Keratinocyte (primary cell): ENCODE measurements at regions not wholly inside any gene's neighbourhood (a gene's known extent, or its start where the extent isn't known, plus 50 kb on each side); places are given as distances from the start of the nearest gene placed in this dataset.

Source experiments
- DNase-seq: peaks from one replicate; pipeline ENCODE4 v3.0.0-alpha.2; 2011; ENCODE audit warnings: low read depth, missing footprints, low spot score
- FAIRE-seq: peaks from 2 replicates; lab custom pipeline; 2011; peaks lifted over from hg19 to GRCh38; lab: Jason Lieb, UNC
- H2AFZ ChIP-seq: 2 replicates; pipeline ENCODE4 v1.6.0; 2012; ENCODE audit warnings: low read length, control low read depth, inconsistent platforms; ENCODE audit not compliant: control insufficient read depth
- H3K27ac ChIP-seq: 2 replicates; pipeline ENCODE4 v1.5.1; 2011; ENCODE audit warnings: low read length; ENCODE audit not compliant: control insufficient read depth, insufficient read depth
- H3K27me3 ChIP-seq: 3 replicates; pipeline ENCODE4 v1.6.0; 2011; ENCODE audit warnings: low read length; ENCODE audit not compliant: control insufficient read depth, insufficient read depth; ENCODE audit errors: extremely low read depth
- H3K36me3 ChIP-seq, 2 experiments: 2 replicates in 1 of 2; 3 replicates in 1 of 2; pipeline ENCODE4 v1.5.1; 2011; ENCODE audit warnings: low read length in 2 of 2, mild to moderate bottlenecking in 1 of 2; ENCODE audit not compliant: control insufficient read depth in 2 of 2, insufficient read depth in 2 of 2; ENCODE audit errors: extremely low read depth in 1 of 2
- H3K4me1 ChIP-seq: 3 replicates; pipeline ENCODE4 v1.5.1; 2011; ENCODE audit warnings: low read length; ENCODE audit not compliant: control insufficient read depth, insufficient read depth; ENCODE audit errors: extremely low read depth
- H3K4me2 ChIP-seq: 3 replicates; pipeline ENCODE4 v1.6.0; 2011; ENCODE audit warnings: low read depth, low read length; ENCODE audit not compliant: control insufficient read depth, insufficient read depth; ENCODE audit errors: extremely low read depth
- H3K4me3 ChIP-seq, 3 experiments: fragments of 200-600 bp in 1 of 3; sonication (generic) in 1 of 3; 2 replicates in 2 of 3; 3 replicates in 1 of 3; pipeline ENCODE4 v1.5.1; 2011 to 2016; ENCODE audit warnings: low read length in 3 of 3, mild to moderate bottlenecking in 3 of 3, control low read depth in 2 of 3, inconsistent platforms in 1 of 3, low read depth in 1 of 3, mixed read lengths in 1 of 3, mixed run types in 1 of 3, moderate library complexity in 1 of 3; ENCODE audit not compliant: control insufficient read depth in 2 of 3, insufficient read depth in 2 of 3; ENCODE audit errors: extremely low read depth in 1 of 3
- H3K79me2 ChIP-seq: 2 replicates; pipeline ENCODE4 v1.6.0; 2012; ENCODE audit warnings: low read length; ENCODE audit not compliant: control insufficient read depth, insufficient read depth
- H3K9ac ChIP-seq: 3 replicates; pipeline ENCODE4 v1.6.0; 2011; ENCODE audit warnings: low read length; ENCODE audit not compliant: control insufficient read depth, insufficient read depth; ENCODE audit errors: extremely low read depth
- H3K9me1 ChIP-seq: 3 replicates; pipeline ENCODE4 v1.6.0; 2011; ENCODE audit warnings: low read length; ENCODE audit not compliant: control insufficient read depth, insufficient read depth; ENCODE audit errors: extremely low read depth
- H3K9me3 ChIP-seq: 2 replicates; pipeline ENCODE4 v1.5.1; 2012; ENCODE audit warnings: low read depth, low read length; ENCODE audit not compliant: control insufficient read depth
- H4K20me1 ChIP-seq: 3 replicates; pipeline ENCODE4 v1.6.0; 2011; ENCODE audit warnings: low read length; ENCODE audit not compliant: control insufficient read depth, insufficient read depth; ENCODE audit errors: extremely low read depth
- EZH2 ChIP-seq: IDR thresholded peaks from one replicate; pipeline ENCODE4 v1.6.1; 2012; ENCODE audit warnings: inconsistent platforms, mild to moderate bottlenecking, low read length, moderate library complexity
- dilution Hi-C: fragments of 300-500 bp; cut with MboI; formaldehyde crosslinking; loops from one replicate; pipeline ENCODE4 v1.7.0; 2020; ENCODE audit warnings: low sequenced_read_pairs; ENCODE audit not compliant: extremely low pct_ligation_motif_present
- TF ChIP-seq, protein P1 (sequence below), 3 experiments: IDR thresholded peaks in 1 of 3; conservative IDR thresholded peaks in 1 of 3; optimal IDR thresholded peaks in 1 of 3; 2 replicates in 2 of 3; 3 replicates in 1 of 3; pipeline versions ENCODE3 to v1.5.1; 2011; ENCODE audit warnings: low read length in 3 of 3, mild to moderate bottlenecking in 3 of 3, moderate library complexity in 2 of 3, control low read depth in 1 of 3, inconsistent platforms in 1 of 3; ENCODE audit not compliant: insufficient read depth in 2 of 3; ENCODE audit errors: extremely low read depth in 1 of 3

GRCh38 chr10:27451054-27451453, 53.0 kb upstream of the RAB18 start:
- dilution Hi-C loops, result no loop called here
- Histone ChIP-seq H3K4me2 (no peak overlapping the region), H3K79me2 (no peaks in the 10 kb centered on the region), H3K9me1 (no peaks in the 10 kb centered on the region), H3K4me1 (peaks cover 11% of the 10 kb centered on the region), H4K20me1 (no peaks in the 10 kb centered on the region), H3K27ac (no peak overlapping the region), H3K27me3 (no peaks in the 10 kb centered on the region), H2AFZ (no peak overlapping the region), H3K36me3 (no peaks in the 10 kb centered on the region), H3K4me3 (no peak overlapping the region), H3K9me3 (no peaks in the 10 kb centered on the region), H3K9ac (no peak overlapping the region)
- DNase-seq (no peak), FAIRE-seq (no peak)
- TF ChIP-seq, protein P1, sequence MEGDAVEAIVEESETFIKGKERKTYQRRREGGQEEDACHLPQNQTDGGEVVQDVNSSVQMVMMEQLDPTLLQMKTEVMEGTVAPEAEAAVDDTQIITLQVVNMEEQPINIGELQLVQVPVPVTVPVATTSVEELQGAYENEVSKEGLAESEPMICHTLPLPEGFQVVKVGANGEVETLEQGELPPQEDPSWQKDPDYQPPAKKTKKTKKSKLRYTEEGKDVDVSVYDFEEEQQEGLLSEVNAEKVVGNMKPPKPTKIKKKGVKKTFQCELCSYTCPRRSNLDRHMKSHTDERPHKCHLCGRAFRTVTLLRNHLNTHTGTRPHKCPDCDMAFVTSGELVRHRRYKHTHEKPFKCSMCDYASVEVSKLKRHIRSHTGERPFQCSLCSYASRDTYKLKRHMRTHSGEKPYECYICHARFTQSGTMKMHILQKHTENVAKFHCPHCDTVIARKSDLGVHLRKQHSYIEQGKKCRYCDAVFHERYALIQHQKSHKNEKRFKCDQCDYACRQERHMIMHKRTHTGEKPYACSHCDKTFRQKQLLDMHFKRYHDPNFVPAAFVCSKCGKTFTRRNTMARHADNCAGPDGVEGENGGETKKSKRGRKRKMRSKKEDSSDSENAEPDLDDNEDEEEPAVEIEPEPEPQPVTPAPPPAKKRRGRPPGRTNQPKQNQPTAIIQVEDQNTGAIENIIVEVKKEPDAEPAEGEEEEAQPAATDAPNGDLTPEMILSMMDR (optimal IDR thresholded peaks at IDR 0.05 in 1 of 3, IDR thresholded peaks at IDR 0.05 in 1 of 3, conservative IDR thresholded peaks at IDR 0.05 in 1 of 3; ENCODE audit: extremely low read depth in 1 of 3, insufficient read depth in 2 of 3, low read length in 3 of 3), result no peak
- TF ChIP-seq EZH2, result no peak

GRCh38 chr10:27450225-27450624, 53.9 kb upstream of the RAB18 start:
- H3K9ac ChIP-seq, result no peak overlapping the region
- H3K36me3 ChIP-seq, result no peaks in the 10 kb centered on the region
- no peaks in the 10 kb centered on the region for H3K9me3 ChIP-seq
- no peak overlapping the region for H3K4me2 ChIP-seq
- dilution Hi-C loops, result no loop called here
- no peaks in the 10 kb centered on the region for H3K27me3 ChIP-seq
- H3K79me2 ChIP-seq, result no peaks in the 10 kb centered on the region
- peaks cover 11% of the 10 kb centered on the region for H3K4me1 ChIP-seq
- no peak overlapping the region for H2AFZ ChIP-seq
- no peak for DNase-seq
- no peak overlapping the region for H3K4me3 ChIP-seq
- no peak overlapping the region for H3K27ac ChIP-seq
- TF ChIP-seq, protein P1 (optimal IDR thresholded peaks at IDR 0.05 in 1 of 3, IDR thresholded peaks at IDR 0.05 in 1 of 3, conservative IDR thresholded peaks at IDR 0.05 in 1 of 3; ENCODE audit: extremely low read depth in 1 of 3, insufficient read depth in 2 of 3, low read length in 3 of 3), result no peak
- TF ChIP-seq EZH2, result no peak
- H4K20me1 ChIP-seq, result no peaks in the 10 kb centered on the region
- FAIRE-seq, result no peak
- H3K9me1 ChIP-seq, result no peaks in the 10 kb centered on the region
